ENCODE measurements at regions not wholly inside any gene's neighbourhood (a gene's known extent, or its start where the extent isn't known, plus 50 kb on each side); places are given as distances from the start of the nearest gene placed in this dataset.

DNA sequence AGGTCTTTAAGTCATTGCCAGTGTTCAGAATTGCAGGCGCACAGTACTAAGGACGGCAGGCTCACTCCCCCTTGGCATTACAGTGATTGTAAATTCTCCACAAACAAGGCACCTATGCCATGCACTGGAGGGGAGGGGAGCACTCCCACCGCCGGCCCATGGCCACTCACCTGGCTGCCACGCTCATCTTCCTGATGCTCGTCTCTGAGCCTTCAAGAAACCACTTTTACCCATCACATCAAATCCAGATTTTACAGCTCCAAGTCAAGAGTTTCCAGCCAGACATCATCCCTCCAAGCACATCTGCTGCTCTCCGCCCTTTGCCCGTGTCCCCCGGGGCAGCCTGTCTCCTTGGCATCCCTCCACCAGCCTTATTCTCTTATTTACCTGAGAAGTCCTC, 350.2 kb upstream of the SHH start:
- intact Hi-C loops (cut with micrococcal nuclease) = no loop called here

DNA sequence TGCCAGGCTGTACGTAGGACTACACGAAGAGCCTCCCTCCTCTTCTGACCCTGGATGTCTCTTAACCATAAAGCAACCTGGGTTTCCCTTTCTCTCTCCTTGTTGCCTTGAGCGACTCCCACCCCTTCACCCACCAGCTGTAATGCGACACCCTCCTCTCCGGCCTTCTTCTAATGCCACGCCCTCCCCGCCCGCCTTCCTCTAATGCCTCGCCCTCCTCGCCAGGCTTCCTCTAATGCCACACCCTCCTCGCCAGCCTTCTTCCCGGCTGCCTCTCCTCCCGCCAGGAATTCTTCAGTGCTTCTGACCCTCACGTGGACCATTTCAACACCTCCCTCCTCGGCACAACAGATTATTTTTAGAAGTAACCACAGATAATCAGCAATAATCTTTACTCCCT, 348.5 kb upstream of the SHH start:
- intact Hi-C loops (cut with micrococcal nuclease) = no loop called here

DNA sequence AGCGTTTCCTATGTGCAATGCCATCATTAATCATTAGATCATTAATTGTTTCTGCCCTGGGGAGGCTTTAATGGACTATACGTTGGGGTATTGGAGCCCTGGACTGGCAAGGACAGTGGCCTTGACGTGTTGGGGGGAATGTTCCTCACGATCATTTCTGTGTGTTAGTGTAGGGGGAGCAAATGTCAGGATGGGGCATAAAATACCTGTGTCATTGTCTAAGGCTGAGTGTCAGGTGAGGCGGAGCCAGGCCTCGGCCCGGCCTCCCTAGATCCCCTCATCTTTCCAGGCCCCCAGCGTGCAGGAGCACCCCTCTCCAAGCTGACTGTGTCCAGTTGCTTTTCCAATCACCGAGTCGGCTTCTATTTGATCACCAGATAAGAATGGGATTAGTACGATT, 346.4 kb upstream of the SHH start:
- intact Hi-C loops (cut with micrococcal nuclease) = no loop called here

DNA sequence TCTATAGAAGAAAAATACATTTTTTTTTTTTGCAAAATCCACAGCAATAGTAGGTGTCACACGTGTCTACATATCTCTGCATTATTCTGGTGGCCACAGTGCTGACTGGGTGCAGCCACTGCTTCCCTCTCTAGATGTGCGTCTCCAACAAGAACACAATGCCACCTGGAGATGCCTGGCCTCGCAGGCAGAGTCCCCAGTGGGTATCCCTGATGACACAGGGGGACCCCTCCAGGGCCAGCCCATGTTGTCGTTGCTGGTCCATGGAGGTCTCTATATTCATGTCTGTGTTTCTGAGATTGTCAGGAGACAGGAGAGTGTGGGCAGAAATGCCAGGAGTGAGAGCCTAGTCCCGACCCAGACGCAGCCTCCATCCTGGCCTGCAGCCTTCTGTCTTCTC, 345.9 kb upstream of the SHH start:
- intact Hi-C loops (cut with micrococcal nuclease) = no loop called here

DNA sequence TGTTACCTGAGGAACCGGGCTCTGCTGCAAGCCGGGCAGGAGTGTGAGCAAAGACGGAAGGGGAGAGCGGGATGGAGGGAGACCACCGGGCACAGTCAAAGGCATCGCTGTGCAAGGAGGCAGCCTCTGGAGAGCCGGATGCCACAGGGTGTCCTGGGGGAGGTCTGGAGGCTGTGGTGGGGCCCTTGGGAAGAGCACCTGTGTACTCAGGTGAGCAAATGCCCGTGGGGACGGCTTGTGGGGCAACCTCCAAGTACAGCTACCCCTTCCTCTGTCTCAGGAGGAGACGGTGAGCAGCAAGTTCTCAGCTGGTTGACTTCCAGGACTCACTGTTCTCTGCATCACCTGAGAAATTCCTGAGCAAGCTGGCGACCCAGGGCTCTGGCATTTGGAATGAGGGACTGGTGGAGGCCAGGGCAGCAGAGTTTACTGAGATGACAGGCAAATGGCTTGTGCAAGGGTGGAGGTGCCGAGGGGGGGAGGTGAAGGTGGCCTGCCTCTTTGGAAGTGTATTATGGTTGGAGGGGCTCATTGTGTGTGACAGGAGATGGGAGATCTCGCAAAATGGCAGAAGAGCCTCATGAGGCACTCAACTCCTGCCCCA, 345.2 kb upstream of the SHH start:
- intact Hi-C loops (cut with micrococcal nuclease) = no loop called here

DNA sequence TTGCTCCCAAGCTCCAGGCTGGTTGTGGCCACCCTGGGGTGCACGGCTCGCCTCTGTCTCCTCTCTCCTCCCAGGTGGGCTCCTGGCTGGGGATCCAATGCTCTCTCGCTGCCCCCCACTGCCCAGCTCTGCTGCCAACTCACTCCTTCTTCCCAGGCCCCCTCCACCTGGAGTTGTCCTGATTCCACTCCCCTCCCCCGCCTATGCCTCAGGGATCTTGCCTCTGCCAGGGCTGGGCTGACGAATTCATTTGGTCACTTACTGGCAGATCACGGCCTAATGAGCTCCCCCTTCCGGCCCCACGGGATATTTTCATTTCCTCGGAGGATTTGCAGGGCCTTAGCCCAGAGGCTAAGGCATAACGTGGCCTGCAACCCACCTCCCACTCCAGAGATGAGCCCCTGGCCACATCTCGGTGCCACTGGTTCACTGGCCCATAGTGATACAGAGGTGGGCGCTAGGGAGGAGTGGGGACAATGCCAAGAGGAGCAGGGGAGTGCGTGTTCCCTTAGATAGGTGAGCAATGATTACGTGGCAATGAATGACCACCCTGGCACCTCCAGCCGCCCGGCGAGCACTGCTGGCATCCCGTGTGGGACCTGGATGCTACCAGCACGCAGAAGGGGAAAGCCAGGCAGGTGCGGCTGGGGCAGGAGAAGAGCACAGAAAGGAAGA, 344.6 kb upstream of the SHH start:
- intact Hi-C loops (cut with micrococcal nuclease) = no loop called here

DNA sequence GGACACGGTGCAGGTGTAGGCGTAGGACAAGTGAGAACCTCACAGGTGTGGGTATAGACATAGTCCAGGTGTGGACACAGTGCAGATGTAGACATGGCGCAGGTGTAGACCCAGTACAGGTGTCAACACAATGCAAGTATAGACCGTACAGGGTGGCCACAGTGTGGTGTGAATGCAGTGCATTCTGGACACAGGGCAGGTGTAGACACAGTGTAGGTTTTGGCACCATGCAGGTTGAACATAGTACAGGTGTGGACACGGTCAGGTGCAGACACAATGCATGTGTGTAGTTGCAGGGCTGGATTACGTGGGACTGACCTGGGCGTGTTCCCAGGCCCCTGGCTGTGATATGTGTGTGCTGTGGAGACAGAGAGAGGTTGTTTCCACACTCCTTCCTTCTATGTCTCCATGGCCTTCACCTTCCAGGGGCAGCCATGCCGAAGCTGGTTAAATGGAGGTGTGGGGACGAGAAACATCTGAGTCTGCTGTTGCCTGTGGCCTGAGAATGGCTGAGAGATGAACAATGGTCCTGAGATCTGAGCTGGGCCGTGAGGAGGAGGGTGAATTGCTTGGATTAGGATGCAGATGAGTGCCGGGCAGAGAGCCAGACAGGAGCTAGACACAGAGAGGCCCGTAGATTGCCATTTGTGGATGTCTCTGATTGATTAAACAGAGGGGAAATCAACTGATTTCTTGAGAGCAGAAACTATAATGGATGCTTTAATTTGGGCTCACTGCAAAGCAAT, 343.9 kb upstream of the SHH start:
- intact Hi-C loops (cut with micrococcal nuclease) = no loop called here

DNA sequence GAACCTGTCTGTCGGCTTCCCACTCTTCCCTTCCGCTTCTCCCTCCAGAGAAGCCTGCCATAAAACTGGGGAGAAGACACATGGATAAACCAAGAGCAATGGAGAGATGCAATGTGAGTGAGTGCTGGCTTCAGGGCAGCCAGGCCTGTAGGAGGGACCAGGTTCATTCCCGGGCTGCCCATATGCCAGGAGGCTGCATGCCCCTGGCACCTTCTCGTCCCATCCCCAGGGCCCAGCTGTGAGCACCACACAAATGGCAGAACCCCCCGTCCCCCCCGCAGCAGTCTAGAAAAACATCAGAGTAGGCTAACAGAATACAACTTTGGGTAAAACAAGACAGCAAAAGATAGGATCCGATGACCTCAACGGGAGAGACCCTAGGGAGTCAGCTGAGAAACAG, 341.3 kb upstream of the SHH start:
- intact Hi-C loops (cut with micrococcal nuclease) = no loop called here

DNA sequence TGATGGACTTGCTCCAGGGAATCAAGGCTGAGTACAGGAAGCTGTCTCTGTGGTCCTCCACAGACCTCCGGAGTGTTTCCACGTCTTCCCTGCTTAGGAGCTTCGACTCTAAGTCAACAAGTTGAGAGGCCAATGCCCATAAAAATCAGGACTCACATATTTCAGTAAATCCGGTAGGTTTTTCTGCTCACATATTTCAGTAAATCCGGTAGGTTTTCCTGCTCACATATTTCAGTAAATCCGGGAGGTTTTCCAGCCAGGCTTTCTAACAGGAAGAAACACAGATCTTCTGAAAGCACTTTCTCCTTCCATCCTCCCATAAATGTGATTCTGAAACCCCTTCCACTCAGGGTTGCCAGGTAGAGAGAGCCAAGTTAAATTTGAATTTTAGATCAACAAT, 340.1 kb upstream of the SHH start:
- intact Hi-C loops (cut with micrococcal nuclease) = no loop called here

DNA sequence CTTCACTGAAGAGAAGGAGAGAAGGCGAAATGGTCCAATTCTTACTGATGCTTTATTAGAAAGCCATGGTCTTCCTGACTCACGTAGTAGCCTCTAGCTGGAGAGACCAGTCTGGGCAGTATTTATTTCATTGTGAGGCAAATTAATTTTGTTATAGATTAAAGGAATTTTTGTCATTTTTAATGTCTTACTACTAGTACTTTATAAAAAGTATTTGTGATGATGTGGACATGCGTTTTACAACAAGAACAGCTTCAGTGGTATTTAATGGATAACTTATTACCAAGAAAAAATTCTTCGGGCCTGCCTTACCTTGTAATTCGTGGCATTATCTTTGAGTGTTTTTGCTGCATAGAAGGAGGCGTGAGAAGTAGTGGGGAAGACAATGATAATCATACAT, 339.4 kb upstream of the SHH start:
- intact Hi-C loops (cut with micrococcal nuclease) = no loop called here

DNA sequence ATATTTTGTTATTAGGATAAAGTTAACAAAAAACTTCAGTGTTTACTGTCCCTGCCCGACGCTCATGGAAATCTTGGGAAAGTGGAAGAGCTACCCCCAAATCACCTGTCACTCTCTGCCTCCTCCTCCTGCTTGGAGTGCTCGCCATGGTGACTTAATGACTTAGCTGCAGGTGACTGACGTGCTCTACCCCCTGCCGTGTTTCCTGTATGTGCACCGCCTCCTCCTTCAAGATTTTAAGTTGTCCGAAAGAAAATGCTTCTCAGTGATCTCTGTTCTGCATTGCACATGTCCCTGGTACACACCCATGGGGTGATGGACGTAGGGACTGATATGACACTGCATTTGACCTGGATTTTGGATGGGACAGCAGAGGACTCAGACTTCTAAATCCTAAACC, 338.8 kb upstream of the SHH start:
- intact Hi-C loops (cut with micrococcal nuclease) = no loop called here

DNA sequence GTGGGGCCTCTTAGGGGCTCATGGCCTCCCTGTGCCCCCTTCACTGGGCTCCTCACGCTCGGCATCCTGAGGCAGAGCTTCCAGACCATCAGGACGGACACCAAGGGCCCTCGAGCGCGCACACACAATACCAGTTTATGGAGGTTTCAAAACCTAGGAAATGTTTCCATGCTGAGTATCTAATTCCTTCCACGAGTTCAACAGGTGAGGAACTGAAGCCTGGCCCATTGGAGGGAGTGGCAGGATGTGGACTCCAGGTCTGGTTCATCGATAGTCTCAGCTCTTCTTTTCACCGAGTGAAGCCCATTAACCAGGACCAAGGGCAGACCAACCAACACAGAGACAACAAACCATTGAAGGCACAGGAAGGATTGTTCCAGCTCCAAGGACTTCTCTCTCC, 336.7 kb upstream of the SHH start:
- intact Hi-C loops (cut with micrococcal nuclease) = no loop called here

DNA sequence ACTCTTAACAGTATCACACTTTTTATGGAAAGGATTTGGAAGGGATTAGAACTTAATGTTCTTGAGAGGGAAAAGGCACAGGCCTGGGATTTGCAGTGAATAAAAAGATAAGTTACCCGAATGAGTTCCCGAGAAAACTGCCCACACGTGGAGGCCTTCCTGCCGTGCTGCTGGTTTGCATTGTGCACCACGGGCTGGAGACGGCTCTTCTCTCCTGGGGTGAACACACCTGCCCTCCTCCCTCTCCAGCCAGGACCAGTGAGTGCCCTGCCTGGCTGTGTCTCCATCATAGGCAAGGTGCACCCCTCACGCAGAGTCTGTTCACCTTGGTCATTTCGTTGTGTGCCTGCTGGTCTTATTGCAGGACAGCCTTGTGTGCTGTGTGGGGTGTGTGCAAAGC, 336.3 kb upstream of the SHH start:
- intact Hi-C loops (cut with micrococcal nuclease) = no loop called here

DNA sequence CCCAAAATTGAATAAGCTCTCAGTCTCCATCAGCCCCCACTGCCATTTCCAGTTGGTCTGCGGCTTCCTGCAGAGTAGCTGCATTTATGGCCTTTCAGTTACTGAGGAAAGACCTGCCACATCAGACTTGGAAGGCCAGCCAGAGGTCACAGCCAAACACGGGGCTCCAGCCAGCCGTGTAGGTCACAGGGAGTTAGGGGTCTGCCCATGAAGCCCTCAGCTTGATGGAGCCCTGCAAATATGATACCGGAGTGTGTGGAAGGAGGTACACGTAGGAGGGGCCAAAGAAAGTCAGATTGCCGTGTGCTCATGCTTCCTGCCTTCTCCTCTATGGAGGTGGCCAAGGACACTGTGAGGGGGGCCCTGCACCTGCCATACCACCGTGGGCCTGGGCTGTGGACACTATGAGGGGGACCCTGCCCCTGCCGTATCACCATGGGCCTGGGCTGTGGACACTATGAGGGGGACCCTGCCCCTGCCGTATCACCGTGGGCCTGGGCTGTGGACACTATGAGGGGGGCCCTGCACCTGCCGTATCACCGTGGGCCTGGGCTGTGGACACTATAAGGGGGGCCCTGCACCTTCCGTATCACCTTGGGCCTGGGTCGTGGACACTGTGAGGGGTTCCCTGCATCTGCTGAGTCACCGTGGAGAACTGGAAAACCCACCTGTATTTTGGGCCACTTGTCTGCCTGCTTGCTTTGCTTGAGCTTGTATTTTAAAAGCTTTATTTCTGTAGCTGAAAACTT, 335.7 kb upstream of the SHH start:
- intact Hi-C loops (cut with micrococcal nuclease) = no loop called here

DNA sequence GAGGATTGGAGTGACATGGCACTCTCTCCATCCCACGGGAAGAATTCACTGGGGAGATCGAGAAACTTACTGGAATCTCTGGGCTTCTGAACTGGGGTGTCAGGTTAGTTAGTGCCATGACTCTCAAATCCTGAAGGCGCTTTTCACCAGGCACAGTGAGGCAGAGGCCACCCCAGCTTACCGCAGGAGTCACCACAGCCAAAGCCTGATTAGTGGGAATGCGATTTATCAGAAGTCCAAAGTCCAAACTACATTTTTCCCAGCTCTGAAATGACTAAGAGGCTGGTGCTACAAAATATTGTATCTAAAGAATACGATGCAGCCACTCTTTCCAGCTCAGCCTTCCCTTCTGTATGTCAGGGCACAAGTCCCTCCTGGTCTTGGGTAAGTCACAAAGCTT, 334.8 kb upstream of the SHH start:
- intact Hi-C loops (cut with micrococcal nuclease) = no loop called here

DNA sequence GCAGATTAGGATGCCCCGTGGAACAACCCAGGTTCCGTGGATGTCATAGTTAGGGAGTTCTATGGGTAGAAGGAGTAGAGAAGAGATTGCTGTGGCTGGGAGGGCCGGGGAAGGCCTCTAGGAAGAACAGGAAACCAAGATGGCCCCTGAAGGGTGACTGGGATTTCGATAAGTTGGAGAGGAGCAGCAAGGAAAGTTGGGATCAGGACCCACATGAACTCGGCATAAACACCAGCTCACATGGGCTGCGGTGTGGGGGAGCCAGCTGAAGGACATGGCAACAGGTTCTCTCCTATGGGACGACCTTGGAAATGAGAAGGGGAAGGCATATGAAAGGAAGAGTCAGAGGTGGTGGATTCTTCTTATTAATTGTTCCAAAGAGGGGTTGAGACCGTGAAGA, 333.7 kb upstream of the SHH start:
- intact Hi-C loops (cut with micrococcal nuclease) = no loop called here

DNA sequence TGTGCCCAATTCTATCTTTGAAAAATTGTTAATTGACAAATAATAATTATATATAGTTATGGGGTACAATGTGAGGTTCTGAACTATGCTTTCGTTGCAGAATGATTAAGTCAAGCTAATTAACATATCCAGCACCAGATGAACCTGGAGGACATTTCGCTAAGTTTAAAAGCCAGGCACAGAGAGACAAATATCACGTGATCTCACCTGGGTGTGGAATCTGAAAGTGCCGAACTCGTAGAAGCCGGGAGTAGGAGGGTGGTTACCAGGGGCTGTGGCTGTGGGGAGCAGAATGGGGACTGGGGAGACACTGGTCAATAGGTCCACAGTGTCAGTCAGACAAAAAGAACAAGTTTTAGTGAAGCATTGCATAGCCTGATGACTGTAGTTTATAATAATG, 332.9 kb upstream of the SHH start:
- intact Hi-C loops (cut with micrococcal nuclease) = no loop called here

DNA sequence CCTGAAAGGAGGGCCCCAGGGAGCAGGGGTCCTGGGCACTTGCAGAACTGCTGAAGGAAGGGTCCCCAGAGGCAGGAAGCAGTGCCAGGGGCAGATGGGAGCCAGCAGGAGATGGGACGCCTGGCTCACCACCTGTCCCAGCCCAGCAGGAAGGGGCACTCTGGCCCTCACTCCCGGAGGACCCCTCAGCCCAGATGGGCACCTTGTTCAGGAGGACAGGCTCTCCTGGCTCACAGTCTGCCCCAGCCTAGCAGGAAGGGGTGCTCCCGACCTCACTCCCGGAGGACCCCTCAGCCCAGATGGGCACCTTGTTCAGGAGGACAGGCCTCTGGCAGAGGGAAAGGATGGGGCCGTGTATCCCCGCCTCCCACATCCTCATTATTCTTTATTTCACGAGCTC, 331.4 kb upstream of the SHH start:
- intact Hi-C loops (cut with micrococcal nuclease) = no loop called here

DNA sequence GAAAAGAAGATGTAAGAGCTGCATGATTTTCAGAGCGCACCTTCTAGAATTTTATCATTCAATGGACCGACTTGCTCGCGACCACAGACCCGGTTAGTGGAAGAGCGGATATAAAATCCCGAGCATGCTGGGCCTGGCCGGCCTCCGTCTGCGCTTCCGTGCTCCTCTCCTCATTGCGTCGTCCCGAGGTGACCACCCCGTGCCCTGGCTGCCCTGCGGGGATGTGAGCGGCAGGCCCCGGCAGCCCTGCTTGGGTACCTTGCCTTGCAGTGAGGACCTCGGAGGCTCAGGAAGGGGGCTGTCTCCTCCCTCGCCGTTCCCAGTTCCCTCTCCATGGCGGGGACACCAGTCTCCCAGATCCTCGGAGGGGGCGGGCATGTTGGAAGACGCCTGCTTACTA, 330.9 kb upstream of the SHH start:
- intact Hi-C loops (cut with micrococcal nuclease) = no loop called here

DNA sequence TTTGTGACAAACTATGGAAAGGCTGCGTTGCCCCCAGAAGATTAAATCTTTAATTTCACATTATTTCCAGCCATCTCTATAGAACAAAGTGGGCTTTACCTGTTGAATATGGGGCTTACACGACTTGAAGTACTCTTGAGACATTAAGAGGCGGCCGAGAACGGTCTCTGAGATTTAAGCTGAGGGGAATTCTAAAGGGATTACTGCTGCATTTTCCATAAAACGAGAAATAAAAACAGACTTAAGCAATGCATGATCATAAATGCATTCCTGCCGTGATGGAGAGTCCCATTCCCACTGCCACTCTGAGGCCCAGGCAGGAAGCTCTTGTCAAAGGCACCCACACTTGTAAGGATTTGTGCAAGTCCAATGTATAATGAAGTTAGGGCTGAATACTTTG, 329.7 kb upstream of the SHH start:
- intact Hi-C loops (cut with micrococcal nuclease) = no loop called here

DNA sequence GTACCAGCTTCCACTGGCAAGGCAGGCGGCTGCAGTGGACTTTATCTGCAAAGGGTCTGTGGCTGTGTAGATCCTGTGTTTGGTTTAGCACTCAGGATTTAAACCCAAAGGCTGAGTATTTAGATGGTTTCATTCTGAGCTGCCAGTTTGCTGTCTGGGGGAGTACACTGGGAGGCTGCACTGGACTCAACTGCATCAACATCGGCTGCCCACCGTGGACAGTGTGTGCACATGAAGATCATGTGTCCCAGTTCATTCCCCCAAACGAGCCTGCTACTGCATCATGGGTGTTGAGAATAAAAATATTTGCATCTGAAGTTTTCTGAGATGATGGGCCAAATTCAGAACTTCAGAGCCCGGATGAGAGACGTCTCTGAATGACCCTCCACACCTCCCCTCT, 328.6 kb upstream of the SHH start:
- intact Hi-C loops (cut with micrococcal nuclease) = no loop called here

DNA sequence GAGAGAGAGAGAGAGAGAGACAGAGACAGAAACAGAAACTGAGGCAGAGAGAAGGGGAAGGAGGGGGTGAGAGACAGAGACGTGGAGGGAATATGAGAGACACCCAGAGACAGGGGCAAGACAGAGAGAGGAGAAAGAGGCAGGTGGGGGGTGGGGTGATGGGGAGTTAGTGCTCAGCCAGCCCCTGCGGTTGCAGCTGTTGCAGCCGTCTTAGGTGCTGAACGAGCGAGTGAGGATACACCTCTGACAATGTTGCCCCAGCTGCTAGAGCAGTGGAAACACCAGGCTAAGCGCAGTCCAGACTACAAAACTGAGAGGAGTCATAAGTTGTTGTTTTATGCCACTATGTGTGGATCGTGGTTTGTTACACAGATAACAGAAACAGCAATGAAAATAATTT, 328.2 kb upstream of the SHH start:
- intact Hi-C loops (cut with micrococcal nuclease) = no loop called here
